ENCODE measurements at regions not wholly inside any gene's neighbourhood (a gene's known extent, or its start where the extent isn't known, plus 50 kb on each side); places are given as distances from the start of the nearest gene placed in this dataset.

- intact Hi-C loops (cut with DNase I), result no loop called here
- no peak overlapping the region for H3K27ac ChIP-seq
- DNase-seq, result no peak
- no peak overlapping the region for H3K4me3 ChIP-seq
- 89 to 94% (median 90%) methylated on average over 7 of the region's 7 CpGs for WGBS, 4 donors
- no peaks in the 10 kb centered on the region for H3K9me3 ChIP-seq
- H3K27me3 ChIP-seq, result no peaks in the 10 kb centered on the region
- H3K36me3 ChIP-seq, result no peaks in the 10 kb centered on the region
- ATAC-seq, result no peak
- H3K4me1 ChIP-seq, result no peaks in the 10 kb centered on the region
- no peak for TF ChIP-seq POLR2A (IDR thresholded peaks at IDR 0.05)
Observed at GRCh38 chr3:153881201-153881600, 240.0 kb upstream of the ARHGEF26 start.

GRCh38 chr3:153885359-153885758 is 235.8 kb upstream of the ARHGEF26 start:
- intact Hi-C loops (cut with DNase I), result no loop called here
- Histone ChIP-seq H3K27ac (no peak overlapping the region), H3K4me3 (no peak overlapping the region), H3K27me3 (no peaks in the 10 kb centered on the region), H3K4me1 (no peaks in the 10 kb centered on the region), H3K36me3 (no peaks in the 10 kb centered on the region), H3K9me3 (no peaks in the 10 kb centered on the region)
- 53 to 71% (median 66%) methylated on average over 2 of the region's 2 CpGs for WGBS, 4 donors
- DNase-seq (no peak), ATAC-seq (no peak)
- no peak for TF ChIP-seq POLR2A (IDR thresholded peaks at IDR 0.05)
- TF ChIP-seq CTCF (IDR thresholded peaks at IDR 0.05), result no peak

GRCh38 chr3:153889905-153890334 is 231.3 kb upstream of the ARHGEF26 start:
- TF ChIP-seq POLR2A (IDR thresholded peaks at IDR 0.05), result no peak
- TF ChIP-seq CTCF (IDR thresholded peaks at IDR 0.05), result no peak
- 45 to 71% (median 58%) methylated on average over 2 of the region's 2 CpGs for WGBS, 4 donors
- intact Hi-C loops (cut with DNase I), result no loop called here

GRCh38 chr3:153892126-153892525 is 229.1 kb upstream of the ARHGEF26 start:
- intact Hi-C loops (cut with DNase I), result no loop called here
- no peaks in the 10 kb centered on the region for H3K36me3 ChIP-seq
- H3K4me3 ChIP-seq, result no peak overlapping the region
- no peaks in the 10 kb centered on the region for H3K4me1 ChIP-seq
- no peak for TF ChIP-seq POLR2A (IDR thresholded peaks at IDR 0.05)
- TF ChIP-seq CTCF (IDR thresholded peaks at IDR 0.05), result no peak
- 47 to 59% (median 53%) methylated on average over 5 of the region's 5 CpGs for WGBS, 4 donors
- DNase-seq (no peak), ATAC-seq (no peak)
- H3K27me3 ChIP-seq, result no peaks in the 10 kb centered on the region
- no peaks in the 10 kb centered on the region for H3K9me3 ChIP-seq
- no peak overlapping the region for H3K27ac ChIP-seq

More at GRCh38 chr3:153889905-153890334, 231.3 kb upstream of the ARHGEF26 start:
- no peaks in the 10 kb centered on the region for H3K27me3 ChIP-seq
- H3K27ac ChIP-seq, result no peak overlapping the region
- ATAC-seq (no peak), DNase-seq (no peak)
- H3K4me1 ChIP-seq, result no peaks in the 10 kb centered on the region
- no peaks in the 10 kb centered on the region for H3K36me3 ChIP-seq
- H3K4me3 ChIP-seq, result no peak overlapping the region
- no peaks in the 10 kb centered on the region for H3K9me3 ChIP-seq

- intact Hi-C loops (cut with DNase I), result no loop called here
- no peak overlapping the region for H3K4me3 ChIP-seq
- H3K27ac ChIP-seq, result no peak overlapping the region
- TF ChIP-seq CTCF (IDR thresholded peaks at IDR 0.05), result no peak
- TF ChIP-seq POLR2A (IDR thresholded peaks at IDR 0.05), result no peak
- H3K4me1 ChIP-seq, result no peaks in the 10 kb centered on the region
- DNase-seq (no peak), ATAC-seq (no peak)
- 85 to 93% (median 88%) methylated on average over 1 of the region's 1 CpG for WGBS, 4 donors
- H3K9me3 ChIP-seq, result no peaks in the 10 kb centered on the region
- H3K36me3 ChIP-seq, result no peaks in the 10 kb centered on the region
- no peaks in the 10 kb centered on the region for H3K27me3 ChIP-seq
Observed at GRCh38 chr3:153894857-153895256, 226.3 kb upstream of the ARHGEF26 start.

Measured in heart left ventricle (tissue), 16 donors.